ENCODE measurements at regions not wholly inside any gene's neighbourhood (a gene's known extent, or its start where the extent isn't known, plus 50 kb on each side); places are given as distances from the start of the nearest gene placed in this dataset.

DNA sequence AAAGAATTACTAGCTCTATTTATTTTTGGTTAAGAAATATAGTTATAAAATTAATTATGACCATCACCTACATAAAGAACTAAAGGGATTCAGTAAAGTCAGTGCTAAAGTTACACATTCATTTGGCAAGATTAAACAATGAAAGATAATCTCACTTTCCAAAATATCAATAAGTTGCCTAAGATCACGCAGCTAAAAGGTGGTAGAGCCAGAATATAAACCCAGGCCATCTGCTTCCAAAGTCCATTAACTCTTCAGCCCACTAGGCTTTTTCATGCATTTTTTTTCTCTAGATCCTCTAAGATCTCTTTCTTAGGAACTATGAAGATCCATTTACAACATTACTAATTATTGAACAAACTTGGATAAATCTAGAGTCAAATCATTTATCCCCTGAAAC lies 66.6 kb upstream of the RND3 start:
- Histone ChIP-seq H3K9me2 (ENCODE audit: insufficient read depth) (no peaks in the 10 kb centered on the region), H3K27me3 (ENCODE audit: insufficient read depth) (no peaks in the 10 kb centered on the region), H3F3A (replicated peaks; ENCODE audit: low read depth) (no peaks in the 10 kb centered on the region)

More for the DNA sequence above, 66.6 kb upstream of the RND3 start:
- Mint-ChIP-seq H3K27ac (no peak overlapping the region), H3K27me3 (ENCODE audit: insufficient read depth, low read depth, poor library complexity) (no peaks in the 10 kb centered on the region), H3K4me3 (no peak overlapping the region), H3K36me3 (ENCODE audit: low read depth) (no peaks in the 10 kb centered on the region), H3K4me1 (peaks cover 16% of the 10 kb centered on the region), H3K9me3 (no peaks in the 10 kb centered on the region)
- Histone ChIP-seq H3K79me2 (replicated peaks; ENCODE audit: insufficient read depth) (no peaks in the 10 kb centered on the region), H3K4me1 (ENCODE audit: insufficient read depth) (peaks cover 20% of the 10 kb centered on the region), H3K4me2 (no peak overlapping the region), H2AFZ (no peak overlapping the region), H3K27ac (ENCODE audit: low read depth) (no peak overlapping the region), H4K20me1 (replicated peaks; ENCODE audit: insufficient read depth) (no peaks in the 10 kb centered on the region), H3K36me3 (ENCODE audit: insufficient read depth) (no peaks in the 10 kb centered on the region), H3K4me3 (no peak overlapping the region)
- ATAC-seq (no peak), DNase-seq (ENCODE audit: low spot score) (no peak)
- no peak for TF ChIP-seq CREB1 (CRISPR knock-in tag; IDR thresholded peaks at IDR 0.05; ENCODE audit: low read depth)
- TF ChIP-seq EZH2 (IDR thresholded peaks at IDR 0.05; ENCODE audit: low read depth, unreplicated experiment), result no peak
- TF ChIP-seq EZH2phosphoT487 (IDR thresholded peaks at IDR 0.05; ENCODE audit: unreplicated experiment), result no peak
- TF ChIP-seq STAT1 (IDR thresholded peaks at IDR 0.05; ENCODE audit: unreplicated experiment), result no peak
- TF ChIP-seq, protein P1, sequence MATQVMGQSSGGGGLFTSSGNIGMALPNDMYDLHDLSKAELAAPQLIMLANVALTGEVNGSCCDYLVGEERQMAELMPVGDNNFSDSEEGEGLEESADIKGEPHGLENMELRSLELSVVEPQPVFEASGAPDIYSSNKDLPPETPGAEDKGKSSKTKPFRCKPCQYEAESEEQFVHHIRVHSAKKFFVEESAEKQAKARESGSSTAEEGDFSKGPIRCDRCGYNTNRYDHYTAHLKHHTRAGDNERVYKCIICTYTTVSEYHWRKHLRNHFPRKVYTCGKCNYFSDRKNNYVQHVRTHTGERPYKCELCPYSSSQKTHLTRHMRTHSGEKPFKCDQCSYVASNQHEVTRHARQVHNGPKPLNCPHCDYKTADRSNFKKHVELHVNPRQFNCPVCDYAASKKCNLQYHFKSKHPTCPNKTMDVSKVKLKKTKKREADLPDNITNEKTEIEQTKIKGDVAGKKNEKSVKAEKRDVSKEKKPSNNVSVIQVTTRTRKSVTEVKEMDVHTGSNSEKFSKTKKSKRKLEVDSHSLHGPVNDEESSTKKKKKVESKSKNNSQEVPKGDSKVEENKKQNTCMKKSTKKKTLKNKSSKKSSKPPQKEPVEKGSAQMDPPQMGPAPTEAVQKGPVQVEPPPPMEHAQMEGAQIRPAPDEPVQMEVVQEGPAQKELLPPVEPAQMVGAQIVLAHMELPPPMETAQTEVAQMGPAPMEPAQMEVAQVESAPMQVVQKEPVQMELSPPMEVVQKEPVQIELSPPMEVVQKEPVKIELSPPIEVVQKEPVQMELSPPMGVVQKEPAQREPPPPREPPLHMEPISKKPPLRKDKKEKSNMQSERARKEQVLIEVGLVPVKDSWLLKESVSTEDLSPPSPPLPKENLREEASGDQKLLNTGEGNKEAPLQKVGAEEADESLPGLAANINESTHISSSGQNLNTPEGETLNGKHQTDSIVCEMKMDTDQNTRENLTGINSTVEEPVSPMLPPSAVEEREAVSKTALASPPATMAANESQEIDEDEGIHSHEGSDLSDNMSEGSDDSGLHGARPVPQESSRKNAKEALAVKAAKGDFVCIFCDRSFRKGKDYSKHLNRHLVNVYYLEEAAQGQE (IDR thresholded peaks at IDR 0.05; ENCODE audit: unreplicated experiment), result no peak
- no peak for TF ChIP-seq ZNF114 (CRISPR knock-in tag; IDR thresholded peaks at IDR 0.05)
- no peak for TF ChIP-seq ZNF331 (CRISPR knock-in tag; IDR thresholded peaks at IDR 0.05; ENCODE audit: low read depth)
- TF ChIP-seq, protein P2, sequence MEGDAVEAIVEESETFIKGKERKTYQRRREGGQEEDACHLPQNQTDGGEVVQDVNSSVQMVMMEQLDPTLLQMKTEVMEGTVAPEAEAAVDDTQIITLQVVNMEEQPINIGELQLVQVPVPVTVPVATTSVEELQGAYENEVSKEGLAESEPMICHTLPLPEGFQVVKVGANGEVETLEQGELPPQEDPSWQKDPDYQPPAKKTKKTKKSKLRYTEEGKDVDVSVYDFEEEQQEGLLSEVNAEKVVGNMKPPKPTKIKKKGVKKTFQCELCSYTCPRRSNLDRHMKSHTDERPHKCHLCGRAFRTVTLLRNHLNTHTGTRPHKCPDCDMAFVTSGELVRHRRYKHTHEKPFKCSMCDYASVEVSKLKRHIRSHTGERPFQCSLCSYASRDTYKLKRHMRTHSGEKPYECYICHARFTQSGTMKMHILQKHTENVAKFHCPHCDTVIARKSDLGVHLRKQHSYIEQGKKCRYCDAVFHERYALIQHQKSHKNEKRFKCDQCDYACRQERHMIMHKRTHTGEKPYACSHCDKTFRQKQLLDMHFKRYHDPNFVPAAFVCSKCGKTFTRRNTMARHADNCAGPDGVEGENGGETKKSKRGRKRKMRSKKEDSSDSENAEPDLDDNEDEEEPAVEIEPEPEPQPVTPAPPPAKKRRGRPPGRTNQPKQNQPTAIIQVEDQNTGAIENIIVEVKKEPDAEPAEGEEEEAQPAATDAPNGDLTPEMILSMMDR (conservative IDR thresholded peaks at IDR 0.05; ENCODE audit: low read depth in 2 of 2), result no peak
- no peak for TF ChIP-seq POLR2AphosphoS5 (IDR thresholded peaks at IDR 0.05; ENCODE audit: low read depth)
- TF ChIP-seq, protein P3, sequence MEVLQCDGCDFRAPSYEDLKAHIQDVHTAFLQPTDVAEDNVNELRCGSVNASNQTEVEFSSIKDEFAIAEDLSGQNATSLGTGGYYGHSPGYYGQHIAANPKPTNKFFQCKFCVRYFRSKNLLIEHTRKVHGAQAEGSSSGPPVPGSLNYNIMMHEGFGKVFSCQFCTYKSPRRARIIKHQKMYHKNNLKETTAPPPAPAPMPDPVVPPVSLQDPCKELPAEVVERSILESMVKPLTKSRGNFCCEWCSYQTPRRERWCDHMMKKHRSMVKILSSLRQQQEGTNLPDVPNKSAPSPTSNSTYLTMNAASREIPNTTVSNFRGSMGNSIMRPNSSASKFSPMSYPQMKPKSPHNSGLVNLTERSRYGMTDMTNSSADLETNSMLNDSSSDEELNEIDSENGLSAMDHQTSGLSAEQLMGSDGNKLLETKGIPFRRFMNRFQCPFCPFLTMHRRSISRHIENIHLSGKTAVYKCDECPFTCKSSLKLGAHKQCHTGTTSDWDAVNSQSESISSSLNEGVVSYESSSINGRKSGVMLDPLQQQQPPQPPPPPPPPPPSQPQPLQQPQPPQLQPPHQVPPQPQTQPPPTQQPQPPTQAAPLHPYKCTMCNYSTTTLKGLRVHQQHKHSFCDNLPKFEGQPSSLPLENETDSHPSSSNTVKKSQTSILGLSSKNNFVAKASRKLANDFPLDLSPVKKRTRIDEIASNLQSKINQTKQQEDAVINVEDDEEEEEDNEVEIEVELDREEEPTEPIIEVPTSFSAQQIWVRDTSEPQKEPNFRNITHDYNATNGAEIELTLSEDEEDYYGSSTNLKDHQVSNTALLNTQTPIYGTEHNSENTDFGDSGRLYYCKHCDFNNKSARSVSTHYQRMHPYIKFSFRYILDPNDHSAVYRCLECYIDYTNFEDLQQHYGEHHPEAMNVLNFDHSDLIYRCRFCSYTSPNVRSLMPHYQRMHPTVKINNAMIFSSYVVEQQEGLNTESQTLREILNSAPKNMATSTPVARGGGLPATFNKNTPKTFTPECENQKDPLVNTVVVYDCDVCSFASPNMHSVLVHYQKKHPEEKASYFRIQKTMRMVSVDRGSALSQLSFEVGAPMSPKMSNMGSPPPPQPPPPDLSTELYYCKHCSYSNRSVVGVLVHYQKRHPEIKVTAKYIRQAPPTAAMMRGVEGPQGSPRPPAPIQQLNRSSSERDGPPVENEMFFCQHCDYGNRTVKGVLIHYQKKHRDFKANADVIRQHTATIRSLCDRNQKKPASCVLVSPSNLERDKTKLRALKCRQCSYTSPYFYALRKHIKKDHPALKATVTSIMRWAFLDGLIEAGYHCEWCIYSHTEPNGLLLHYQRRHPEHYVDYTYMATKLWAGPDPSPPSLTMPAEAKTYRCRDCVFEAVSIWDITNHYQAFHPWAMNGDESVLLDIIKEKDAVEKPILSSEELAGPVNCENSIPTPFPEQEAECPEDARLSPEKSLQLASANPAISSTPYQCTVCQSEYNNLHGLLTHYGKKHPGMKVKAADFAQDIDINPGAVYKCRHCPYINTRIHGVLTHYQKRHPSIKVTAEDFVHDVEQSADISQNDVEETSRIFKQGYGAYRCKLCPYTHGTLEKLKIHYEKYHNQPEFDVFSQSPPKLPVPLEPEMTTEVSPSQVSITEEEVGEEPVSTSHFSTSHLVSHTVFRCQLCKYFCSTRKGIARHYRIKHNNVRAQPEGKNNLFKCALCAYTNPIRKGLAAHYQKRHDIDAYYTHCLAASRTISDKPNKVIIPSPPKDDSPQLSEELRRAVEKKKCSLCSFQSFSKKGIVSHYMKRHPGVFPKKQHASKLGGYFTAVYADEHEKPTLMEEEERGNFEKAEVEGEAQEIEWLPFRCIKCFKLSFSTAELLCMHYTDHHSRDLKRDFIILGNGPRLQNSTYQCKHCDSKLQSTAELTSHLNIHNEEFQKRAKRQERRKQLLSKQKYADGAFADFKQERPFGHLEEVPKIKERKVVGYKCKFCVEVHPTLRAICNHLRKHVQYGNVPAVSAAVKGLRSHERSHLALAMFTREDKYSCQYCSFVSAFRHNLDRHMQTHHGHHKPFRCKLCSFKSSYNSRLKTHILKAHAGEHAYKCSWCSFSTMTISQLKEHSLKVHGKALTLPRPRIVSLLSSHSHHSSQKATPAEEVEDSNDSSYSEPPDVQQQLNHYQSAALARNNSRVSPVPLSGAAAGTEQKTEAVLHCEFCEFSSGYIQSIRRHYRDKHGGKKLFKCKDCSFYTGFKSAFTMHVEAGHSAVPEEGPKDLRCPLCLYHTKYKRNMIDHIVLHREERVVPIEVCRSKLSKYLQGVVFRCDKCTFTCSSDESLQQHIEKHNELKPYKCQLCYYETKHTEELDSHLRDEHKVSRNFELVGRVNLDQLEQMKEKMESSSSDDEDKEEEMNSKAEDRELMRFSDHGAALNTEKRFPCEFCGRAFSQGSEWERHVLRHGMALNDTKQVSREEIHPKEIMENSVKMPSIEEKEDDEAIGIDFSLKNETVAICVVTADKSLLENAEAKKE (CRISPR knock-in tag; IDR thresholded peaks at IDR 0.05), result no peak

Data from GM23338 (cell line).